Ureter (tissue), 1 donor: ENCODE measurements at regions not wholly inside any gene's neighbourhood (a gene's known extent, or its start where the extent isn't known, plus 50 kb on each side); places are given as distances from the start of the nearest gene placed in this dataset.

Experiments used
- DNase-seq: peaks from one replicate; pipeline ENCODE4 v3.0.0-alpha.2; 2020; ENCODE audit warnings: low spot score
- donor health status: DM: yes; HTN: yes; CAD: no.

- no peak for DNase-seq
These were observed 224.2 kb downstream of the CLIC5 start for GRCh38 chr6:45791211-45792168.

GRCh38 chr6:45789238-45789637 is 226.4 kb downstream of the CLIC5 start:
- DNase-seq: no peak

- no peak for DNase-seq
These were observed 228.3 kb downstream of the CLIC5 start for GRCh38 chr6:45787384-45787783.

GRCh38 chr6:45786355-45786781 is 229.3 kb downstream of the CLIC5 start:
- DNase-seq: no peak

- no peak for DNase-seq
These were observed 231.4 kb downstream of the CLIC5 start for GRCh38 chr6:45784250-45784649.

GRCh38 chr6:45783716-45784115 is 231.9 kb downstream of the CLIC5 start:
- DNase-seq: no peak

GRCh38 chr6:45781890-45782289 is 233.8 kb downstream of the CLIC5 start:
- no peak for DNase-seq

GRCh38 chr6:45780523-45780922 is 235.1 kb downstream of the CLIC5 start:
- DNase-seq: no peak

- no peak for DNase-seq
These were observed 240.5 kb downstream of the CLIC5 start for GRCh38 chr6:45775026-45775697.

- DNase-seq: no peak
These were observed 241.8 kb downstream of the CLIC5 start for GRCh38 chr6:45773906-45774305.

- no peak for DNase-seq
These were observed 242.7 kb downstream of the CLIC5 start for GRCh38 chr6:45772886-45773495.

- no peak for DNase-seq
These were observed 243.6 kb downstream of the CLIC5 start for GRCh38 chr6:45772051-45772450.

- DNase-seq: no peak
These were observed 252.4 kb downstream of the CLIC5 start for GRCh38 chr6:45763281-45763680.

GRCh38 chr6:45759472-45759810 is 256.2 kb downstream of the CLIC5 start:
- no peak for DNase-seq

- DNase-seq: no peak
These were observed 256.7 kb downstream of the CLIC5 start for GRCh38 chr6:45758787-45759471.

GRCh38 chr6:45757443-45758130 is 258.1 kb downstream of the CLIC5 start:
- no peak for DNase-seq

GRCh38 chr6:45756606-45757005 is 259.1 kb downstream of the CLIC5 start:
- no peak for DNase-seq

GRCh38 chr6:45754432-45754831 is 261.2 kb downstream of the CLIC5 start:
- no peak for DNase-seq

- no peak for DNase-seq
These were observed 269.6 kb downstream of the CLIC5 start for GRCh38 chr6:45746046-45746445.

GRCh38 chr6:45743028-45743615 is 272.5 kb downstream of the CLIC5 start:
- DNase-seq: no peak

- no peak for DNase-seq
These were observed 273.1 kb downstream of the CLIC5 start for GRCh38 chr6:45742591-45742990.
